CD4-positive, alpha-beta T cell (primary cell): ENCODE measurements at regions not wholly inside any gene's neighbourhood (a gene's known extent, or its start where the extent isn't known, plus 50 kb on each side); places are given as distances from the start of the nearest gene placed in this dataset.

Experiments used
- ATAC-seq: fragments of 200-7000 bp; cut with Tn5 transposase; one replicate; pipeline ENCODE4 v1.10.0; 2022; ENCODE audit warnings: mild to moderate bottlenecking; ENCODE audit not compliant: poor library complexity
- CTCF ChIA-PET: fragments of 350-600 bp; sonication (Branson Sonifier 250); formaldehyde crosslinking; loops from one replicate; lab custom pipeline; 2021; ENCODE audit warnings: antibody characterized with exemption, inconsistent platforms; lab: Charles Lee
- POLR2A ChIA-PET: fragments of 350-600 bp; sonication (Branson Sonifier 250); formaldehyde crosslinking; loops from one replicate; lab custom pipeline; 2021; ENCODE audit warnings: antibody characterized with exemption, inconsistent platforms; lab: Charles Lee
- DNase-seq, 14 experiments: peaks; one replicate each; pipeline ENCODE4 v3.0.0-alpha.2; 2013 to 2020; ENCODE audit warnings: mixed read lengths in 2 of 14
- H3K27ac ChIP-seq, 2 donors: one replicate each; pipeline versions ENCODE4 v1.5.1 to v1.7.0; 2013; ENCODE audit warnings: low read length in 2 of 2, low read depth in 1 of 2, mild to moderate bottlenecking in 1 of 2
- H3K27me3 ChIP-seq, 2 experiments: 1 replicate in 1 of 2; 2 replicates in 1 of 2; pipeline versions ENCODE4 v1.6.1 to v1.7.0; 2013; ENCODE audit warnings: low read length in 2 of 2, control low read depth in 1 of 2, mild to moderate bottlenecking in 1 of 2, moderate library complexity in 1 of 2; ENCODE audit not compliant: insufficient read depth in 2 of 2, control insufficient read depth in 1 of 2
- H3K36me3 ChIP-seq: one replicate; pipeline ENCODE4 v1.6.1; 2013; ENCODE audit warnings: low read length, control low read depth; ENCODE audit not compliant: insufficient read depth
- H3K4me1 ChIP-seq: one replicate; pipeline ENCODE4 v1.6.1; 2013; ENCODE audit warnings: low read length, control low read depth; ENCODE audit not compliant: insufficient read depth
- H3K4me3 ChIP-seq: one replicate; pipeline ENCODE4 v1.5.1; 2013; ENCODE audit warnings: mild to moderate bottlenecking, low read length, moderate library complexity
- H3K9me3 ChIP-seq, 2 experiments: 1 replicate in 1 of 2; 2 replicates in 1 of 2; pipeline versions ENCODE4 v1.6.1 to v1.7.0; 2013; ENCODE audit warnings: low read length in 2 of 2, mild to moderate bottlenecking in 2 of 2, control low read depth in 1 of 2, moderate library complexity in 1 of 2; ENCODE audit not compliant: control insufficient read depth in 1 of 2, insufficient read depth in 1 of 2
- H3K27ac Mint-ChIP-seq: one replicate; pipeline ENCODE4 v1.8.0; 2020; ENCODE audit warnings: mixed read lengths
- H3K27me3 Mint-ChIP-seq: one replicate; pipeline ENCODE4 v1.8.0; 2021; ENCODE audit warnings: mixed read lengths
- H3K36me3 Mint-ChIP-seq: one replicate; pipeline ENCODE4 v1.8.0; 2021; ENCODE audit warnings: low read depth, mixed read lengths
- H3K4me1 Mint-ChIP-seq: one replicate; pipeline ENCODE4 v1.8.0; 2021; ENCODE audit warnings: low read depth, mixed read lengths
- H3K4me3 Mint-ChIP-seq: one replicate; pipeline ENCODE4 v1.8.0; 2020; ENCODE audit warnings: mild to moderate bottlenecking, mixed read lengths
- H3K9me3 Mint-ChIP-seq: one replicate; pipeline ENCODE4 v1.8.0; 2020; ENCODE audit warnings: mixed read lengths
- CTCF ChIP-seq: fragments of 200-600 bp; IDR thresholded peaks from one replicate; pipeline ENCODE4 v1.8.0; 2022; ENCODE audit warnings: antibody characterized with exemption, mild to moderate bottlenecking
- intact Hi-C, 2 experiments: fragments of 100-400 bp; cut with DNase I in 1 of 2; cut with micrococcal nuclease in 1 of 2; formaldehyde crosslinking; loops; one replicate each; pipeline versions ENCODE4 v1.15.1 to v1.9.0; 2023 to 2025; cut with DNase I, micrococcal nuclease

GRCh38 chr6:167402195-167402686 lies 77.4 kb downstream of the TTLL2 start:
- H3K4me3 Mint-ChIP-seq = no peak overlapping the region
- CTCF ChIA-PET = no interaction called here

GRCh38 chr6:167403427-167403826 lies 78.5 kb downstream of the TTLL2 start:
- ATAC-seq (no peak), DNase-seq (no peak)
- Histone ChIP-seq H3K27ac (no peak overlapping the region), H3K4me3 (no peak overlapping the region), H3K36me3 (no peaks in the 10 kb centered on the region), H3K9me3 (no peaks in the 10 kb centered on the region), H3K27me3 (no peaks in the 10 kb centered on the region), H3K4me1 (no peaks in the 10 kb centered on the region)
- ChIA-PET POLR2A (no interaction called here), CTCF (no interaction called here)
- Mint-ChIP-seq H3K27ac (no peak overlapping the region), H3K4me3 (no peak overlapping the region), H3K4me1 (no peaks in the 10 kb centered on the region), H3K9me3 (no peaks in the 10 kb centered on the region), H3K36me3 (no peaks in the 10 kb centered on the region), H3K27me3 (peaks cover 36% of the 10 kb centered on the region)
- TF ChIP-seq CTCF = no peak
- intact Hi-C loops = no loop called here

More at GRCh38 chr6:167402195-167402686, 77.4 kb downstream of the TTLL2 start:
- no peaks in the 10 kb centered on the region for H3K27me3 ChIP-seq
- peaks cover 36% of the 10 kb centered on the region for H3K27me3 Mint-ChIP-seq
- intact Hi-C loops = no loop called here
- no peaks in the 10 kb centered on the region for H3K4me1 ChIP-seq
- H3K4me3 ChIP-seq = no peak overlapping the region
- DNase-seq = no peak
- H3K36me3 Mint-ChIP-seq = no peaks in the 10 kb centered on the region
- POLR2A ChIA-PET = no interaction called here
- H3K9me3 Mint-ChIP-seq = no peaks in the 10 kb centered on the region
- no peaks in the 10 kb centered on the region for H3K4me1 Mint-ChIP-seq
- ATAC-seq = no peak
- H3K27ac Mint-ChIP-seq = no peak overlapping the region
- H3K27ac ChIP-seq = no peak overlapping the region
- TF ChIP-seq CTCF = no peak
- no peaks in the 10 kb centered on the region for H3K9me3 ChIP-seq
- no peaks in the 10 kb centered on the region for H3K36me3 ChIP-seq

GRCh38 chr6:167404385-167405049 lies 79.6 kb downstream of the TTLL2 start:
- Histone ChIP-seq H3K4me3 (no peak overlapping the region), H3K4me1 (no peaks in the 10 kb centered on the region), H3K36me3 (no peaks in the 10 kb centered on the region), H3K27me3 (no peaks in the 10 kb centered on the region), H3K27ac (no peak overlapping the region), H3K9me3 (no peaks in the 10 kb centered on the region)
- DNase-seq (no peak), ATAC-seq (no peak)
- no peak for TF ChIP-seq CTCF
- Mint-ChIP-seq H3K4me1 (no peaks in the 10 kb centered on the region), H3K4me3 (no peak overlapping the region), H3K9me3 (no peaks in the 10 kb centered on the region), H3K27ac (no peak overlapping the region), H3K36me3 (no peaks in the 10 kb centered on the region), H3K27me3 (peaks cover 33% of the 10 kb centered on the region)
- ChIA-PET POLR2A (no interaction called here), CTCF (no interaction called here)
- intact Hi-C loops = loop anchor here in 1 of 2 experiments (5.0 kb wide), 1 partner anchor 157 kb away; no protein-coding TSS in a partner anchor
